AG04450 (cell line): ENCODE measurements at regions not wholly inside any gene's neighbourhood (a gene's known extent, or its start where the extent isn't known, plus 50 kb on each side); places are given as distances from the start of the nearest gene placed in this dataset.

Source experiments
- CTCF ChIA-PET: fragments of 300-600, 350-600 bp; formaldehyde crosslinking; extraction: SDS; loops from one replicate; lab custom pipeline; 2022; ENCODE audit warnings: antibody characterized with exemption, inconsistent platforms; lab: Charles Lee
- POLR2A ChIA-PET: fragments of 350-600 bp; formaldehyde crosslinking; extraction: SDS; loops from one replicate; lab custom pipeline; 2021; ENCODE audit warnings: antibody characterized with exemption, inconsistent platforms; lab: Yijun Ruan, JAX
- DNase-seq: peaks from one replicate; pipeline ENCODE4 v3.0.0-alpha.2; 2011; ENCODE audit warnings: low read depth, low spot score
- H3K27ac ChIP-seq: one replicate; pipeline ENCODE4 v1.5.1; 2012; ENCODE audit warnings: low read depth, low read length, control low read depth
- H3K27me3 ChIP-seq: one replicate; pipeline ENCODE4 v1.6.0; 2012; ENCODE audit warnings: low read length; ENCODE audit not compliant: control insufficient read depth, insufficient read depth
- H3K4me3 ChIP-seq: 2 replicates; pipeline ENCODE4 v1.5.1; 2011; ENCODE audit warnings: mild to moderate bottlenecking, low read depth, low read length, control low read depth
- H3K9me3 ChIP-seq: 2 replicates; pipeline ENCODE4 v1.5.1; 2012; ENCODE audit warnings: low read length; ENCODE audit not compliant: control insufficient read depth, insufficient read depth
- CTCF ChIP-seq: IDR thresholded peaks from 2 replicates; pipeline ENCODE4 v1.5.1; 2011; ENCODE audit warnings: low read depth, low read length, control low read depth, inconsistent platforms

DNA sequence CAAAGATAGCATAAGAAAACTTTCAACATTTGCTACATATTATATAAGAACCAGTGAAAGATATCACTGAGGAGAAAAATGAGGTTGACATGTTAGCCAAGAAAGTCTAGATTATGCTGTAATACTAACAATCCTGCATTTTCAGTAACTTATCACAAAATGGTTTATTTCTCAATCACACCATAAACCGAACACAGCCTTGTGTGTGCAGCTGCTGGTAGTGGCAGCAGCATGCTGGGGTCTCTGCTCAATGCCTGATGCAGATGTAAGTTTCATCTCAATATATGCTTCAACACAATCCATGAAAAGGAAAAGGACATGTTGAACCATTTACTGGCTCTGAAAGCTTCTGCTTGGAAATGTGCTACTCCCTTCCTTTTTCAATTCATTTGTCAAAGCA lies 376.3 kb downstream of the GPD2 start:
- ChIA-PET POLR2A (no interaction called here), CTCF (no interaction called here)
- no peak overlapping the region for H3K4me3 ChIP-seq
- no peaks in the 10 kb centered on the region for H3K27me3 ChIP-seq
- no peak overlapping the region for H3K27ac ChIP-seq
- no peaks in the 10 kb centered on the region for H3K9me3 ChIP-seq
- no peak for DNase-seq
- no peak for TF ChIP-seq CTCF

DNA sequence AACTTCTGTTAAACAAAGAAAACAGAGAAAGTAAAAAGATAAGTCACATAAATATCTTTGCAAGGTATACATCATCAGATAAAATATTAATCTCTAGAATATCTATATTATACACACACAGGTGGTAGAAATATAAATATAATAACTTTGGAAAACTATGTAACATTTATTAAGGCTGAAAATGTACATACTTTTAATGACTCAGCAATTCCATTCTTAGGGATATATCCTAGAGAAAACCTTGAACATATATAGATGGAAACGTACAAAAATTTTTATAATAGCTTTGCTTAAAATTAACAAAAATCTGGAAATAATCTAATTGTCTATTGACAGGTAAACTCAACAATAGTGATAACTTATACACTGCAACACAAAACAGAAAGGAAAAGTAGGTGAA lies 381.3 kb downstream of the GPD2 start:
- ChIA-PET POLR2A (no interaction called here), CTCF (interaction anchor here (1.3 kb wide), 1 partner anchor 376 kb away, joined by 5 read pairs; no protein-coding TSS in a partner anchor)
- TF ChIP-seq CTCF = no peak

DNA sequence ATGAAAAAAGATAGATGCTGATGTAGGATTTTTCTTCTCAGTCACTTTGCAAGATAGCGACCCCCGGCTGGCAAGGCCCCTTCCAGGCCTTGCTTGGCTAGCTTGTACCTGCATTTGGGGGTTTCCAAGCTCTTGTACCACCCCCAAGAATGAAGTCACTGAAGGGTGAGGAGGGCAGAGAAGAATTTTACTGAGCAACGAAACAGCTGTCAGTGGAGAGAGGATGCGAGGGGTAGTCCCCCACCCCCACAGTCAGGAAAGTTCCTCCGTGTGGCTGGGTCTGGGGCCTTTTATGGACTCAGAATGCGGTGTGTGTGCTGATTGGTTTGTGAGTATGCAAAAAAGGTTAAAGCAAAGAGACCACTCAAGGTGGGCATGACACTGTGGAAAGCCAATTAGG lies 382.0 kb downstream of the GPD2 start:
- no peak for TF ChIP-seq CTCF
- Histone ChIP-seq H3K27me3 (no peaks in the 10 kb centered on the region), H3K4me3 (no peak overlapping the region), H3K9me3 (no peaks in the 10 kb centered on the region), H3K27ac (no peak overlapping the region)
- ChIA-PET CTCF (interaction anchor here (1.3 kb wide), 1 partner anchor 375 kb away, joined by 5 read pairs; no protein-coding TSS in a partner anchor), POLR2A (no interaction called here)
- DNase-seq = no peak

More for the DNA sequence above, 381.3 kb downstream of the GPD2 start:
- H3K27me3 ChIP-seq = no peaks in the 10 kb centered on the region
- H3K27ac ChIP-seq = no peak overlapping the region
- DNase-seq = no peak
- no peak overlapping the region for H3K4me3 ChIP-seq
- H3K9me3 ChIP-seq = no peaks in the 10 kb centered on the region

- H3K4me3 ChIP-seq = no peak overlapping the region
- no peak for TF ChIP-seq CTCF
- H3K27ac ChIP-seq = no peak overlapping the region
- ChIA-PET CTCF (no interaction called here), POLR2A (no interaction called here)
- H3K27me3 ChIP-seq = no peaks in the 10 kb centered on the region
- H3K9me3 ChIP-seq = no peaks in the 10 kb centered on the region
- no peak for DNase-seq
Measured at GRCh38 chr2:156818944-156819343, 382.8 kb downstream of the GPD2 start.

GRCh38 chr2:156826341-156826933 lies 390.3 kb downstream of the GPD2 start:
- ChIA-PET POLR2A (interaction anchor here (0.6 kb wide), 1 partner anchor 893 kb away, joined by 3 read pairs; no protein-coding TSS in a partner anchor), CTCF (no interaction called here)
- DNase-seq = peak; percentile 15
- H3K9me3 ChIP-seq = no peaks in the 10 kb centered on the region
- no peaks in the 10 kb centered on the region for H3K27me3 ChIP-seq
- no peak overlapping the region for H3K27ac ChIP-seq
- TF ChIP-seq CTCF = no peak
- no peak overlapping the region for H3K4me3 ChIP-seq
